ENCODE measurements at regions not wholly inside any gene's neighbourhood (a gene's known extent, or its start where the extent isn't known, plus 50 kb on each side); places are given as distances from the start of the nearest gene placed in this dataset.

DNA sequence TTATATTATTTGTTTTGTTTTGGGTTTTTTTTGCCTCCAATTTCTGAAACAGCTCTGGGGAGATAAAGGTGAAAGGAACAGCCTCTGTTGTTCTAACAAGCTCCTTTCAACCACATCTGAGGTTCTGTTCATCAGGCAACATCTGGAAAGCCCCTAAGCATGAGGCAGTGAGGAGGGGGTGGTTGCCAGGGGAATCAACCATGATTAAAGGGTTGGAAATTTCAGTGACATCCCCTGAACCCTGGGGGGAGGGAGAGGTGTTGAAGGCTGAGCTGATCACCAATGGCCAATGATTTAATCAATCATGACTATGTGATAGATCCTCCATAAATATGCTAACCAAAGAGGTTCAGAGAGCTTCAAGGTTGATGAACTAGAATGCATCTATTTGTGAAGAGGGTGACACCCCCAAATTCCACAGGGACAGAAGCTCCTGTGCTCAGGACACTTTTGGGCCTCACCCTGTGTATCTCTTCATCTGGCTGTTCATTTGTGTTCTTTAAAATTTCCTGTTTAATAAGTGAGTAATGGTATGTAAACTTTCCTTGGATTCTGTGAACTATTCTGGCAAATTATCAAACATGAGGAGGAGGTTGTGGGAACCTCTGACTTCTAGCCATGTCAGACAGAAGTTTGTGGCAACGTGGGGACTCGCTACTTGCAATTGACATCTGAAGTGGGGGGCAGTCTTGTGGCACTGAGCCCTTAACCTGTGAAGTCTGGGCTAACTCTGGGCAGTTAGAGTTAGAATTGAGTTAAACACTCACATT is 221.3 kb downstream of the NHLRC3 start:
- DNase-seq (ENCODE audit: low spot score), result no peak
- TF ChIP-seq, protein P1, sequence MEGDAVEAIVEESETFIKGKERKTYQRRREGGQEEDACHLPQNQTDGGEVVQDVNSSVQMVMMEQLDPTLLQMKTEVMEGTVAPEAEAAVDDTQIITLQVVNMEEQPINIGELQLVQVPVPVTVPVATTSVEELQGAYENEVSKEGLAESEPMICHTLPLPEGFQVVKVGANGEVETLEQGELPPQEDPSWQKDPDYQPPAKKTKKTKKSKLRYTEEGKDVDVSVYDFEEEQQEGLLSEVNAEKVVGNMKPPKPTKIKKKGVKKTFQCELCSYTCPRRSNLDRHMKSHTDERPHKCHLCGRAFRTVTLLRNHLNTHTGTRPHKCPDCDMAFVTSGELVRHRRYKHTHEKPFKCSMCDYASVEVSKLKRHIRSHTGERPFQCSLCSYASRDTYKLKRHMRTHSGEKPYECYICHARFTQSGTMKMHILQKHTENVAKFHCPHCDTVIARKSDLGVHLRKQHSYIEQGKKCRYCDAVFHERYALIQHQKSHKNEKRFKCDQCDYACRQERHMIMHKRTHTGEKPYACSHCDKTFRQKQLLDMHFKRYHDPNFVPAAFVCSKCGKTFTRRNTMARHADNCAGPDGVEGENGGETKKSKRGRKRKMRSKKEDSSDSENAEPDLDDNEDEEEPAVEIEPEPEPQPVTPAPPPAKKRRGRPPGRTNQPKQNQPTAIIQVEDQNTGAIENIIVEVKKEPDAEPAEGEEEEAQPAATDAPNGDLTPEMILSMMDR (IDR thresholded peaks at IDR 0.05), result no peak
- Histone ChIP-seq H3K4me3 (no peak overlapping the region), H3K27ac (no peak overlapping the region)

DNA sequence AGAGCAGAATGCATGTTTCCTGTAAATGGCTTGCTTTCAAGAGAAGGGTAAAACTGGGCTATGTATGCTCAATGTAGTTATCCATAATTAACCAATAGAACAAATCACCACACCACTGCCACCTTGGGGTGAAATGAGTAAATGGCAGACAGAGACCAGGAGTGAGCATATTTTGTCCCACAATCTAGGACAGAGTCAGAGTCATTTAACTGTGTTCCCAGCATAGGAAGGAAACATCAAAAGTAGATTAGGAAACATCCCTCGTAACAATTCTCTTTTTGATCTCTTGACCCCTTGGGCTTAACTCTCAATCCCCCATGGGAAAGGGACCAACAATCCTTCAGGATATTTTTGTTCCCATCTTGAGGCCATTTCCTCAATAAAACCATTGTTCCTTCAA is 224.8 kb downstream of the NHLRC3 start:
- Histone ChIP-seq H3K4me3 (no peak overlapping the region), H3K27ac (no peak overlapping the region)
- TF ChIP-seq, protein P1 (IDR thresholded peaks at IDR 0.05), result peak; percentile 42
- no peak for DNase-seq (ENCODE audit: low spot score)

DNA sequence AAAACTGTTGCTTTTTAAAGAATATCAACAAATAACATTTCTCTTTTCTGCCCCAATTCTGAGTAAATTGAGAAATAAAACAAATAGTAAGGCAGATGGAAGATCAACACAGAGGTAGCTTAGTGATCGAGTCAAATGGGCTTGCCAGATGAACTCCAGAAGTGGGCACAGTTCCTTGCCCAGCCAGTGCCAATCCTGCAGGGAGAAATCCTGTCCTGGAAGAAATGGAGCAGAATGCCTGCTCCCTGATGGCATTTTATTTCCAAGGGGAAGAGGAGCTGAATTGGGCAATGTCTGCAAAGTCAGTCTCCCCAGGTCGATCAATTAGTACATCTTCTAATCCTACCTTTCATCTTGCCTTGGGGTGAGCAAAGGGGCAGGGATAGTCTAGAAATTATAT is 225.3 kb downstream of the NHLRC3 start:
- H3K4me3 ChIP-seq, result no peak overlapping the region
- TF ChIP-seq, protein P1 (IDR thresholded peaks at IDR 0.05), result no peak
- no peak overlapping the region for H3K27ac ChIP-seq
- no peak for DNase-seq (ENCODE audit: low spot score)

DNA sequence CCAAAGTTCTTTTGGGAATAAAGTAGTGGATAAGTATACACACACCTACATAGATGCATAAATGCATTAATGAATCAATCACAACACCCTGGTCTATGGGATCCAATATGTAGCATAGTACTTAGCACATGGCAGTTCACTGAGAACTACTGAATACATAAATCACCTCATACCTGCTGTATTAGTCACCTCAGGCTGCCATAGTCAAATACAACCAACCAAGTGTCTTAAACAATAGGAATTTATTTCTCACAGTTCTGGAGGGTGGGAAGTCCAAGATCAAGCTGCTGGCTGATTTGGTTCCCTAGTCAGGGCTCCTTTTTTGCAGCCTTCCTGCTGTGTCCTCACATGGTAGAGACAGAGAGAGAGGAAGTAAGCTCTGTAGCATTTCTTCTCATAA is 228.2 kb downstream of the NHLRC3 start:
- no peak overlapping the region for H3K27ac ChIP-seq
- TF ChIP-seq, protein P1 (IDR thresholded peaks at IDR 0.05), result no peak
- DNase-seq (ENCODE audit: low spot score), result no peak
- no peak overlapping the region for H3K4me3 ChIP-seq

DNA sequence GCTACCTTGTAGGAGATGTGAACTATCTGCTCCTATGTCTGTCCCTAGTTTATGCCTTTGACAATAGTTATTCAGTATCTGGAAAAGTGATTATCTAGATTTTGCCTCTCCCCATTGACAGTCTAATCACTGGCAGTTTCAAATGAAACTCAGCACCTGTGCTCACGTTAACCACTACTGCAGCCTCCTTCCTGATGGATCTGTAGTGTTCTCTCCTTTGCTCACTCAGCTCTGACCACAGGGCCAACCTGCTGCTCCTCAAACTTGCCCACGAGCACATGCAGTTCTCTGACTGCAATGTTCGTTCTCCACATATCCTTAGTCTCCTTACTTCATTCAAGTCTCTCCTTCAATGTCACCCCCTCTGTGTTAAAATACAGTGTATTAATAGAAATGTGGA is 230.1 kb downstream of the NHLRC3 start:
- DNase-seq (ENCODE audit: low spot score), result no peak
- TF ChIP-seq, protein P1 (IDR thresholded peaks at IDR 0.05), result no peak
- no peak overlapping the region for H3K27ac ChIP-seq
- no peak overlapping the region for H3K4me3 ChIP-seq

DNA sequence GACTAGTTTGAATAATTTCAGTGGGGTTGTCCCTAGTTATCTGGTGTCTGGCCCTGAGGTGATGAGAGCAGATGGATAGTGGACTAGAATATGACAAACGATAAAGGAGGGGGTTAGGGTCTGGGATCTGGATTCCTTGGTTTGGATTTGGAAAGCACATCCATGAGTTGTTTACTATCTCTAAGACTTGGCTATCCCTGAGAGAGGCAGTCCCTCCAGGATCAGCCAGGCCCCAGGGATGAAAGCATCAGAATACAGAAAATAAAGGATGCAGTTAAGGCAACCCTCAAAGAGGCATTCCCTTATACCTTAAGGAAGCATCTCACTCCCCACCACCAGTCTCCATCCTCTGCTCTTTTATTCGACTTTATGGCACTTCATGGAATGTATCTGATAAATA is 230.7 kb downstream of the NHLRC3 start:
- Histone ChIP-seq H3K27ac (peak overlapping the region in 1 of 2 donors; percentile 21), H3K4me3 (no peak overlapping the region)
- TF ChIP-seq, protein P1 (IDR thresholded peaks at IDR 0.05), result no peak
- no peak for DNase-seq (ENCODE audit: low spot score)

DNA sequence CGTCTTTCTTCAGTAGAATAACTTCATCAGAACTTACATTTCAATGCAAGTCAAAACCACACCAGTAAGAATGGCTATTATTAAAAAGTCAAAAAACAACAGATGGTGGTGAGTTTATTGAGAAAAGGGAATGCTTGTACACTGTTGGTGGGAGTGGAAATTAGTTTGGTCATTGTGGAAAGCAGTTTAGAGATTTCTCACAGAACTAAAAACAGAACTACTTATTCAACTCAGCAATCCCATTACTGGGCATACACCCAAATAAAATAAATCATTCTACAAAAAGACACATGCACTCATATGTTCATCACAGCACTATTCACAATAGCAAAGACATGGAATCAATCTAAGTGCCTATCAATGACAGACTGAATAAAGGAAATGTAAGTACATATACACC is 231.2 kb downstream of the NHLRC3 start:
- Histone ChIP-seq H3K4me3 (no peak overlapping the region), H3K27ac (peak overlapping the region in 1 of 2 donors; percentile 21)
- TF ChIP-seq, protein P1 (IDR thresholded peaks at IDR 0.05), result no peak
- DNase-seq (ENCODE audit: low spot score), result no peak

All from coronary artery (tissue), 2 donors.